GM18909 (cell line): ENCODE measurements at regions not wholly inside any gene's neighbourhood (a gene's known extent, or its start where the extent isn't known, plus 50 kb on each side); places are given as distances from the start of the nearest gene placed in this dataset.

Experiments used
- ATAC-seq: cut with Tn5 transposase; IDR thresholded peaks from one replicate; pipeline ENCODE4 v1.9.1; 2021; ENCODE audit warnings: mild to moderate bottlenecking; ENCODE audit not compliant: unreplicated experiment, poor library complexity

- ATAC-seq = no peak
These were observed 1044.0 kb downstream of the IGSF11 start for GRCh38 chr3:117990627-117991026.

GRCh38 chr3:117995842-117996437, 1038.7 kb downstream of the IGSF11 start:
- ATAC-seq = no peak

DNA sequence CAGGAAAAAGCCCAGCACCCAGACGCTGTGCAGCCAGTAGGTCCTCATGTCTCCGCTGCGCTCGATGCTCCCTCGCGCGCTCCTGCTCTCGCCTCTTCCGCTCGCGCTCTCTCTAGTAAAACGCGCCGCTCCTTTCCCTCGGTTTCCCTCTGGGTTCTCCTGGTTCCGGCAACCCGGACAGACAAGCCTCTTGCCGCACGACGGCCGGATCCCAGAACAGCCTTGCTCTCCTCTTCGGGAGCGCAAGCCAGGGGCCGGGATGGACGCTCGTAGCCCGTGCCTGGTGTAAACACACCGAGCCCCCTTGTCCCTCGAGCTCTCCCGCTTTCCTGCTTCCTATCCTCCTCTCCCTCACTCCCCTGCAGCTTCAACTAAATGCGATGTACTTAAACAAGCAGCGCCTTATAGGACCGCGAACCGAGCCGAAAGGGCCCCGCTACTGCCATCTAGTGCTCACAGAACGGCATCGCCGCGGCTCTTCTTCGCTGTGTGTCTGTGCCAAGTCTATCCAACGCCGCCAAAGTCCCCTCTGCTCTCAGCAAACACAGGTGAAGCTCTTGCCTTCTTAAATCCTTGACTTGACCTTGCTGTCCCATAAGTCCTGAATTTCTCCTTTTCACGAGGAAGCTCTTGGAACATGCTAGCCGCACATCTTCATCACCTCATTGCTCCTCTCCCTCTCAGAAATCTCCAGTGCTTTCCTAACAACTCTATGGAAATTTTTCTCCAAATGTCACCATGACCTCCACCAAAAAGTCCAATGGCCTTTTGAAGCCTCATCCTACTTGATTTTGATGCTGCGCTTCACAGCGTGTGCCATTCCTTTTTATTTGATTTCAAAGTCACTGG, 1037.2 kb downstream of the IGSF11 start:
- peak; percentile 96 for ATAC-seq

GRCh38 chr3:117998071-117998470, 1036.6 kb downstream of the IGSF11 start:
- ATAC-seq = no peak

GRCh38 chr3:118000219-118000618, 1034.4 kb downstream of the IGSF11 start:
- ATAC-seq = no peak

GRCh38 chr3:118001380-118001779, 1033.3 kb downstream of the IGSF11 start:
- ATAC-seq = no peak

DNA sequence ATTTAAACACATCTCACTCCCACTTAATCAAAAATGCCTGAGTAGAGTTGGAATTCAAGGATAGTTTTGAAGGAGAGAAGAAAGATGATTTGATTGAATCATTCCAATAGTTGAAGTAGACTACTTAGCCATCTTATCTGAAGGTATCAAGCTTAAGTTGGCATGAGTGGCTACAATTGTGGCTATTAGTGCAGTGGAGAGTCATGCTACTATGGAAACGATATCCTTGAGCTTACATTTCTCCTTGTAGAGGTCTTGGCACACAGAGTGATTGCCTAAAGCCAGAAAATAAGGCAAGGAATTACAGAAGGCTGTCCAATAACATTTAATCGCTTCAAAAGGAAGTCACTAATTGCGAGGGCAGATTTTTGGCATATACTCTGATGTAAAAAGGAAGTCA, 1022.7 kb downstream of the IGSF11 start:
- ATAC-seq = no peak

DNA sequence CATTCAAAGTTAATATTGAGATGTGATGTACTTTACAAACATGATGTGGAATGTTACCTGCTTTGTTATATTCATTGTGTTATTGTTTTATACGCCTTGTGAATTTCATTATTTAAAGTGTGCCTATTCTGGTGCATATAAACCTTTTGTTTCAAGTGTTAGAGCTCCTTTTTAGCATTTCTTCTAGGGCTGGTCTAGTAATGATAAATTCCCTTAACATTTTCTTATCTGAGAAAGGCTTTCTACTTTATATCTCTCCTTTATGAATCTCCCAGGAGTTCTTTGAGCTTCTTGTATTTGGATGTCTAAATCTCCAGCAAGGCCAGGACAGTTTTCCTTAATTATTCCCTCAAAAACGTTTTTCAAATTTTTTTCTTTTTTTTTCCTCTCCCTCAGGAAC, 1005.6 kb downstream of the IGSF11 start:
- ATAC-seq = no peak

- ATAC-seq = no peak
These were observed 998.4 kb downstream of the IGSF11 start for GRCh38 chr3:118036215-118036614.

- ATAC-seq = no peak
These were observed 979.3 kb downstream of the IGSF11 start for GRCh38 chr3:118055381-118055780.

- no peak for ATAC-seq
These were observed 977.6 kb downstream of the IGSF11 start for GRCh38 chr3:118057086-118057485.

DNA sequence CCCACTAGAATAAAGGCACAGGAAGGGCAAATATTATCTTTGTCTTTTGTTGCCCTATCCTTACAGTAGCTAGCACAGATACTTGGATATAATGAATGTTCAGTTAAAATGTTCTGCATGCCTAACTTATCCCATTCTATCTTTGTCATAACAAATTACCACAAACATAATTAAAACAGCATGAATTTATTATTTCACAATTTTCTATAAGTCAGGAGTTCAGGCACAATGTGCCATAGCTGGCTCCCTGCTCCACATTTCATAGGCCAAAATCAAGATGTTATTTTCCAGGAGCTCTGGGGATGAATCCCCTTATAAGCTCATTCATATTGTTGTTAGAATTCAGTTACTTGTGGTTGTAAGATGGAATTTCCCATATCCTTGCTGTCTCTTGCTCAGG, 975.5 kb downstream of the IGSF11 start:
- ATAC-seq = no peak

DNA sequence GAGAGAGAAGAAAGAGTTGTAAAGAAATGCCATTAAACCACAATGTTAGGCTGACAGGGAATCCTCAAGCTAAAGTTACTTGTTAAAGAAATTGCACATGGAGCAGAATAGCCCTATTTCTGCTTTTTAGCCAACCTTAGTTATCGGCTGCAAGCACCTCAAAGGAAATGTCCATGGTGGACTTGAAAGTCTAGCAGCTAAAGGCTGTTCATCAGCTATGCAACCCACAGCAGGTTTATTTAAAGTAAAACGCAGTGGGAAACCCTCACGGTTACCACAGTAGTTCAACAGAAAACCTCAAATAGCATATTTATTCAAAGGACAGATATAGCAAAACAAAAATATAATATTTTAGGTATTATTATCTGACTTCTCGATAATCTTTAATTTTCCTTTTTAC, 967.2 kb downstream of the IGSF11 start:
- ATAC-seq = no peak

DNA sequence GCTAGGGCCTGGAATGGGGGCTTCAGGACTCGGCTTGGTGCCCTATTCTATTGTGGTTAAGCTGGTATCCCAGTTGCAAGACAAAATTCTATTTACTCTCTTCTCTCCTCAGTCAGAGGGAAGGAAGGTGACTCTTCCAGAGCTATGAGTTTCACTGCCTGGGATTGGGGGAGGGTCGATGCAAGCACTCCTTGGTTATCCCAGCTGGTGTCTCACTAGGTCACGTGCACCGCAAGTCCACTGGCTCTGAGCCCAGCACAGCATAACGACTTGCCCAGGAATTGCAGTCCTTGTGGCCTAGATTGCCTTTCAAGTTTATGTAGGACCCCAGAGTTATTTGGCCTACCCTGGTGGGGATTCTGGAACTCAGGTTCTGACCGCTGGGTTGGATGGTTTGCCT, 958.8 kb downstream of the IGSF11 start:
- ATAC-seq = no peak

DNA sequence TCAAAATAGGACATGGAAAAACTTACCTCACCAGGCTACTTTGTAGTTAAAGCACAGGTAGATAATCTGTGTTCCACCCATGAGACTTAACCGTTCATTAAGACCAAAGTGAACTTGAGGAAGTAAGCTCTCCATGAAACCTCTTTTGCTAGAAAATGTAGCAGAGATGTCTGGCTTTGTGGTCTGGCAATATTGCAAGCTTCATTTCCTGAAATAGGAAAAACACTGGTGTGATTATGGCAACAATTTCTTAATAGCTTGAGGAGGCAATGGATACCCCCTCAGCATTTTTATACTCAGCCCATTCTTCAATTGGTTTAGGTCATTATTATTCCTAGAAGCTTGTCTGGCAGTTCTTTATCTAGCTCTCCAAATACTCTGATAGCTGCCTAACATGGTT, 957.3 kb downstream of the IGSF11 start:
- no peak for ATAC-seq

DNA sequence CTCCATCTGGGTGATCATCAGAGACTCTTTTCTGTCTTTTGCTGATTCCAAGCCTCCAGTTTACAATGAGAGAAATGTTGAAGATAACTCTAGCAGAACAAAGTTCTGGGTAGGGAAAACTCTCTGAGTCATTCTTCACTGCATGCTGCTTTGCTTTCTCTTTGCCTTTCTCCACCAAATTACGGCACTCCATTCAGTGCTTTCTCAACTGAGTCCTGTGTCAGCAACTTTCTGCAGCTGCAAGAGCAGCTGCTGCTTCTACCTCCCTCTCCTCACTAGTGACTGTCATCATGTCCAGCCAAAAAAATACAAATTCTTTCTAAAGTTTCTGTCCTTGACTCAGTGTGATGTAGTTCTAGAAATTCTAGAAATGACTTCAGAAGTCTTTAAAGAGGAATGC, 953.8 kb downstream of the IGSF11 start:
- no peak for ATAC-seq

- ATAC-seq = no peak
These were observed 946.0 kb downstream of the IGSF11 start for GRCh38 chr3:118088696-118089095.

DNA sequence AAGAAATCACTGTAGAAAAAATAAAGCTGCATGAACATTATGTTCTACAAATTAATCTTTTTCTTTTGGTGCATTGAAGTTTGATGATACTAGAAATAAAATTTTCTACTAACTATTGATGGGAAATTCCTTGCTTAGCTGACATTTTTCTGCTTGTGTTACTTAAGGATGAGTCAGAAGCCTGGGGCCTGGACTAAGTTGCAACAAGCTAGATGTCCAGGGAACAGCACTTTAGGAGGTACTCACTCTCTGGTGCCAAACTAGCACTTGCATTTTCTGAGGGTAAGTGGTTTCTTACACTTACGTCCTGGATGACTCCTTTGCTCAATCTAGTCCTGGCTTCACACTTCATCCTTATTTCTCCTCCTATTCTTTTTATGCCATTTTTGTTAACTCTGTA, 945.1 kb downstream of the IGSF11 start:
- ATAC-seq = no peak

DNA sequence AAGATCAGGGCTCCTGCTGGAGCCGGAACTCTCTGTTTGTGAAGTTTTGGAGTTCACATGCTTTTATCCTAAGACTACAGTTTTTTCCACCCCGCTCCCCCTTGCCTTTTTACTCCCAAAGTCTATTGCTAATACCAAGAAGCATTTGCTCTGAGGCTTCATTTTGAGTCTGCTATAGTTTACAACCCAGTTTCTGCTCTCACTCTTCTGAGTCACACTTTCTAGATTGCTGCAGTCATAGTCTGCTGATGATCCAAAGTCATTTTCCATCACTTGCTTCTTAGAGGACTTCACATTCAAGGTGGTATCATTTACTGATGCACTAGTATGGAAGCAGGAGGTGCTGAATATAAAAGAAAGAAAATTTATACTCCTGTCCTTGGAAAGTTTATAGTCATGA, 937.4 kb downstream of the IGSF11 start:
- ATAC-seq = no peak

DNA sequence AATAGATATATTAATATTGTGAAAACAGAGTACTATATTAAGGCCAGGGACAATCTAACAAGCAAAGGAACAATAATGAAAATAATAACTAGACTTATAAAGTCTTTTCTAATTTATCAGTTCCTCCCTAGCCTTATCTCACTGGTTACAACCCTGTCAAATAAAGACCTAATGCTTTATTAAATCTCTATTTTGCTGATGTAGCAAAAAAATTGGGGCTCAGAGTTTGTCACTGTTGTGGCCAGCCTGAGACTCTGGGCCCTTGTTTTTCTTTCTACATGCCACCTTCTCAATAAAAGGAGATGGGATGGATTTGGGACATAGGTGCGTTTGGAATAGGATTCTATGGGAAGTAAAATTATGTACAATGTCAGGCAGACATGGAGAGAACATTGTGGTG, 937.0 kb downstream of the IGSF11 start:
- no peak for ATAC-seq

DNA sequence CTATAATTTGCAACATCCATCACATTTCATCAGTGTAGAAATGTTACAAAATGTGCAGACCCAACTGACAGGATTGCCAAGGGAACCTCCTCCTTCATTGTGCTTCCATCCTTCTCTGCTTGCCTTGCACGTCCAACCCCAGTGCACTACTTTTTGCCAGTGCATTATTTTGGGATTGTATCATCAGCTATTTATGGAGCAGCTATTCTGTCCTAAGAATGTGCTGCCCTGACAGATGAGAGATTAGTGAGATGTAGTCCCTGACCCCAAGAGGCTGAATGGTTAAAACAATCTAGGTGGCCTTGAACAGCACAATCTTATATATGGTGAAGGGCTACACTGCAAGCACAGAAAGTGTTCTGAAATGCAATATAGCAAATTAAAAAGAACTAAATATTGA, 935.8 kb downstream of the IGSF11 start:
- no peak for ATAC-seq

GRCh38 chr3:118101891-118102290, 932.8 kb downstream of the IGSF11 start:
- no peak for ATAC-seq
